Muscle of back (tissue), 3 donors: ENCODE measurements at regions not wholly inside any gene's neighbourhood (a gene's known extent, or its start where the extent isn't known, plus 50 kb on each side); places are given as distances from the start of the nearest gene placed in this dataset.
A peak's percentile ranks its signal among the peaks of the same experiment; 100 is the strongest.
"Not testable (repeated sequence)": the region's sequence is repeated elsewhere in the genome, so short reads cannot be mapped to it uniquely, and the experiment has no call there.

Source experiments
- DNase-seq, 3 donors: peaks; one replicate each; pipeline versions ENCODE4 v3.0.0 to v3.0.0-alpha.2; 2013

DNA sequence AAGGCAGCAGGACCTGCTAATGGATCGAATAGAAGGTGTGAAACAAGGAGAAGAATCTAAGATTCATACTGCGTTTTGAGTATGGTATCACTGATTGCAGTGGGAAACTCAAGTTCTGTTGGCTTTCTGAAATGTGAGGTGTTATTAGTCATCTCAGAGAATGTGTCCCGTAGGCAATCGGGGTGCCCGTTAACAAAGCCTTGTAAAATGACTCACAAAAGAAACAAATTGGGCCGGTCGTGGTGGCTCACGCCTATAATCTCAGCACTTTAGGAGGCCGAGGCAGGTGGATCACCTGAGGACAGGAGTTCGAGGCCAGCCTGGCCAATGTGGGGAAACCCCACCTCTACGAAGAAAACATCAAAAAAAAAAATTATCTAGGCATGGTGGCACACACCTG, 118.2 kb upstream of the C7orf33 start:
- no peak for DNase-seq

DNA sequence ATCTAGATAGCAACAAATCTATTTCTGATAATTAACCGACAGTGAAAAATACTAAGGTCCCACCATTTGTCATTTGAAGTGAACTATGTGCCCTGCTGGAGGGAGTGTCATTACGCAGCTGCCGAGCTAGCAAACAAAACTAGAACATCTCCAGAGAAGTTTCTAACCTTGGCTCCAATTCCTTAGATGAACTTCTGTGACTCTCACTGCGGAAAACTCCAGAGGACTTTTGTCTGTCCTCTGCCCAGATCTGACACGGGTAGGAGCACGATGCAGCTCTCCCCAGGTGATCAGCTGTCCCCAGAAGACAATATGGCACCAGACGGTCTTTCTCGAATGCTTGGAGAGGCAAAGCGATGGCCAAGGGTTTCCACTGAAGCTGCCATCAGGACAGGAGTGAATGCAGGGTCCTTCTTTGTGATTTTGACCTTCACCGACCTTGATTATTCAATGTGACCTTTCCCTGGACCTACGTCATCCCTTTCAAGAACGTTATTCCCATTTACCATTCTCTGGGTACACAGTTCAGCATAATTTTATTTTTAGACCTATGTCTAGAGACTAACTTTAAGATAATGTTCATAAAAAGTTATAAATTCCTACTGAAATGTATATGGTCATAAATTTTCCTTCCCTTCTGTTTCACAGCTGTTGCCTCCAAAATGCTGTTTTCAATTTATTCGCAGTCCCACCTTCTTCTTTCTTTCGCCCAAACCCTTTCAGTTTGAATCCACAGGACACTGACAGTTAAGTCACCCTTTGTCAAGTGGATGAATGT, 116.7 kb upstream of the C7orf33 start:
- DNase-seq, result peak in 2 of 3 donors; percentile 26 to 66

DNA sequence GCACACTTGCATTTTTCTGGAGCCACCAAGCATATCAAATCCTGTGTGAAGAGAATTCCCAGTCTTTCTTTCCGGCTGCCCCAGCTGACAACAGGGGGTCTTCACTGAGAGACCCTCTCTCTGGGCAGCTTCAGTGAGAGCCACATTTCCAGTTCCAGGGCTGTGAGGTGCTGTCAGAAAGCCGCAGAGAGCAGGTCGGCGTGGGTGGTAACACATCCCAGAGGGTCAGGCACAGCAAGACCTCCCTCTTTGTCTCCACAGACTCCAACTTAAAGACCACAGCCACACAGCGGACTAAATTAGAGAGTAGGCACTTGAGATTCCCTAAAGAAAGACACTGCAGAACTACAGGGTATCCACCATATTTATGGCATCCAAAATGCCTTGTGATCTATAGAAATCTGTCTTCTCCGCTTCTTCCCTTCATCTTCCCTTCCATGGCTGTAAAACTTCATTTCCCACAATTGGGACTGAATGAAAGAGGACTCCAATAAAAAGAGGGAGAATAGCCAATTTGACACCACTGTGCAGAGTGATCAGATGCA, 116.0 kb upstream of the C7orf33 start:
- no peak for DNase-seq

DNA sequence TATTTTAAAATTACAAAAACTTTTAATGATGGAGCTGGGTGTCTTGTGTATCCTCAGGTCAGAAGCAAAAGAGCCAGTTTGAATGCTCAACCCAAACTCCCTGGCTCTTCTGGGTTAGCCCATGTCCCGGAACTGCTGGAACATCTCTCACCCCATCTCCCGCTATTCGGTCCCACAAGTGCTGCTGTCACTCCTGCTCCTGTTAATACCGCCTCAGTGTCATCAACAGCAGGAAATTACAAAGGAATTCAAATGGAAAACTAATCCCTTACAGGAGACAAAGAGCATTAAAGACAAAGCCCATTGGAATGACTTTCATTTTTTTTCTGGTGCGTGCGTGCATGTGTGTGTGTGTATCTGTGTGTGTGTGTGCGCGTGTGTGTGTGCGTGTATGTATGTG, 112.0 kb upstream of the C7orf33 start:
- no peak for DNase-seq

DNA sequence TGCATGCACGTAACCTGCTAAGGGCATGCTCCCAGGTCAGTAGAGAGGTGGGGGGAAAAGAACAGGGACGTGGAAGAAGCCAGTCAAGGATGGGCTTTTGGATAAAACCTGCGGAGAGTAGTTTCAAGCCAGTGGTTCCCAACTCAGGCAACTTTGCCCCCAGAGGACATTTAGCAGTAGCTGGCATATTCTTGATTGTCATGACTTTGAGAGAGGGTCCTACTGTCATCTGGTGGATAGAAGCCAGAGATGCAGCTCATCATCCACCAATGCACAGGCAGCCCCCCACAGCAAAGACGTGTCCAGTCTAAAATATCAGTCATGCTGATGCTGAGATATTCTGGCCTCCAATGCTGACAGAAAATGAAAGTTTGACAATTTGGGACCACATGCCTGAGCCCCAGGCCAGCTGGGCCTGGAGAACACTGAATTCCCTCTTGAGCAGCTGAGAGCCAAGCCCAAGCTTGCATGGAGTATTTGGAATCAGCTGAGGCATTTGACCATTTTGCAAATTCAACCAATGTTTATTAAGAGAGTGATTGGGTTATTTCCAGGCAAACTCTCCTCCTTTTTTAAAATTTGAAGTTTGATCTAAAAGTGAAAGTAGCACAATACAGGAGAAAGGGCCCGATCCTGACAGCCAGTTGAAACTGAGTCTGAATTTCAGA, 110.0 kb upstream of the C7orf33 start:
- DNase-seq, result peak; percentile 57 to 90 (median 71)

DNA sequence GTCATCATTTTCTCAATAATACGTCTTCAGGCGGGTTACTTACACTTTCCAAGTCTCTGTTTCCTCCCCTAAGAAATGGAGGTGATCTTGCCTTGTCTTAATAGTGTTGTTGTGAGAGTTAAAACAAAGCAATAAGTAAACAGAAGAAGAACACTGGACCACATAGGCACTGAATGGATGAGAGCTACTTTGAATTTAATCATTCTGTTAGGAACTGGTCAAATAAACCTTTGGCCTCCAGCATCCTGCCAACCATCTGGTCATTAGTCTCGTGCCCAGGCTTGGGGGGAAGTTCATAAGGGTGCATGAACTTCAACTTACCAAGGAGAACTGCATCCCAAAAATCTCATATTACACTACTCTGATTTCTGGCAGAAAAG, 109.4 kb upstream of the C7orf33 start:
- DNase-seq, result no peak

DNA sequence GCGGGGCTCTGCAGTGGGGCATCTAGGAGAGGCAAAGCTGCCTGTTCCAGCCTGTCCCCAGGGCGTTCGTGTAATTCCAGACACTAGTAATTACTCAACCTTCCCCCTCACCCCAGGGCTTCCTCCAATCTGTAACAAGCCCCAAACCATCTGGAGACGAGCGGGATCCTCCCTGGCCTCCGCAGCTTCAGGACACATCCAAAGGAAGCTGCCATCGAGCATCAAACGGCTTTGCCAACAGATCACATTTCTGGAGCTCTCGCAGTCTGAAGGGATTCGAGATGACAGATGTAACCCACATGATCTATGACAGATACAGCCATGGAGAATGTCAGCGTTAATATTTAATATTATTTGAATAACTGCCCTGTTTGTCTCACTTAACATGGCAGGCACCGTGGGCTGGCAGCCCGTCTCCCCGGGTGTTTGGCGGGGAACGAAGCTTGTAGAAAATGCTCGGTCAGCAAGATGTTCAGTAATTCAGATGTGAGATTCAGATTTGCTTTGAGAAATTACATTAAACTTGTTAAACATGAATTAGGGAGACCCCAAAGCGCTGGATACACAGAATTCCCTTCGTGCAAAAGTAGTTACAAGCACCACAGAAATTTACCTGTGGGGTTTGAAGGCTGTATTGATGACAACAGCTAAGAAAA, 108.5 kb upstream of the C7orf33 start:
- peak in 2 of 3 donors; percentile 11 to 59 for DNase-seq

DNA sequence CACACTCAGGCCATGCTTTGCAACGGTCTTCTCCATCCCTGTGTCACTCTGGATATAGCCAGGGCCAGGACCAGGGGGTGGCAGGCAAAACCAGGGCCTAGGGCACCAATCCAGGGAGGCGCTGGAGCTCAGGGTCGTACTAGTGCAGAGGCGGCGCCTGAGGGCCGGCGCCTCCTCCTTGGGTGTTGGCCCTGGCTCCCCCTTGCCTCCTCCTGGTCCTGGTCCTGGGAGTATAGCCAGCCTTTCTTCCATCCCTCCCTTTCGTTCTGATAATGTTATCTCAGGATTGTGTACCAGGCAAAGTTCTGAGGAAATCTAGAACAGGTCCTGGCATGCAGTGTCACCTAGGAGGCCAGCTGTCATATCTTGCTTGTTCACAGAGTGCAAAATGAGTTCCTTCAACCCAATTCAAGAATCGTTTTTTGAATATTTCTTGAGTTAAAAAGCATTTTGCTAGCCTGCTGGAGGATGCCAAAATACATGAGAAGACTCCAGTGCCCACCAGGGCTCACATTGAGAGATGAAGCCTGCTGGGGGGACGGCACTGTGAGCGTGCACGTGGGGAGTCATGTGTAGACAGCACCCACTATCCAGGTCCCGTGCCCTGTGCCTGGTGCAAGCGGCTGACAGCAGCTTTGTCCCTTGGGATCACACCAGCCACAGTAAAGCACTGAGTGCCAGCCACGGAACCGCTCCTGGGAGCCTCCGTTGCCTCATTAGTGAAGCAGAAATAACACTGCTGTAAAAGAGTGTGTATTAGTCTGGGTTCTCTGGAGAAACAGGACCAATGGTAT, 106.9 kb upstream of the C7orf33 start:
- DNase-seq, result no peak

DNA sequence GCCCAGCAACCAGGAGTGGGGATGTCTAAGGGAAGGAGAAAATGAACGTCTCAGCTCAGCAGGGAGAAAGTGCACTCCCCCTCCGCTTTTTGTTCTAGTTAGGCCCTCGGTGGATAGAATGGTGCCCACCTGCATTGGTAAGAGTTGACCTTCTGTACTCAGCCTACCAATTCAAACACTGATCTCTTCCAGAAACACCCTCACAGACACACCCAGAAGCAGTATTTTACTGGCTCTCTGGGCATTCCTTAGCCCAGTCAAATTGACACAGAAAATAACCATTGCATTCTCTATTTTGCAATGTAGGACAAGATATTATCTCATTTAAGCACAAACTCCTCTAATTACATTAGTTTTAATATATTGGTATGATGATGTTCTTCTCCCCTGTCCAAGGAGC, 106.1 kb upstream of the C7orf33 start:
- DNase-seq, result no peak

DNA sequence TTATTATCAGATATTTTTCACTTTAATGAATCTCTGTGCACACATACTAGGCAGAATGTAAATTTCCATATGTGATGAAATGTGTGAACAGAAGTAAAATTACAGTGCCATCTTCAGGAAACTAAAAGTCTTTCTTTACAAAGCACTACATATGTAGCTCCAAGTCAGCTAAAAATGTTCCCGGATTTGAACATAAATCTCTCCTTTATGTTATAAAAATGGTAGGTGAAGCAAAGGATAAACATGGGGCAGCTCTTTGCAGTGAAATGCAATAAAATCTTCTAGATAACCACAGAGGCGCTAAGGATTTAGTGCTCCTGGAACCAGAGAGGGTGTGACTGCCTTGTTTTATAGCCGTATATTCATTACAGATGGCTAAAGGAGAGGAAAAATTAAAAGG, 104.9 kb upstream of the C7orf33 start:
- peak in 2 of 3 donors; percentile 12 to 64 for DNase-seq

DNA sequence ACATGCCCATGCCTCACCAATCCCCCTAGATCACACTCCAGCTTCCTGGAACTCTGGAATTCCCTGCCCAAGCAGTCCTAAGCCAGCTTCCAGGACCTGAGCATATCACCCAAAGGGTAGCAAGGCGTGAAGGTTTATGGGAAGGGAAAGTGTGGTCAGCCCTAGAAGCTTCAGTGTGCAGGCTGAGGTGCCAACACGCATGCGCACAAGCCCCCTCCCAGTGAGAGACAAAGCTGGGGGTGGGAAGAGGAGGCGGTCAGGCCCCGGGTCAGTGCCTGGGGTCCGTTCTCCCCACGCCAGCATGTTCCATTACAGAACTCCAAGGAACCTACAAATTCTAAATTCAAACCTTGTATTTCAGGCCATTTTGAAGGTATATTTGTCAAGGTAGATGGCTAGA, 103.6 kb upstream of the C7orf33 start:
- no peak for DNase-seq

DNA sequence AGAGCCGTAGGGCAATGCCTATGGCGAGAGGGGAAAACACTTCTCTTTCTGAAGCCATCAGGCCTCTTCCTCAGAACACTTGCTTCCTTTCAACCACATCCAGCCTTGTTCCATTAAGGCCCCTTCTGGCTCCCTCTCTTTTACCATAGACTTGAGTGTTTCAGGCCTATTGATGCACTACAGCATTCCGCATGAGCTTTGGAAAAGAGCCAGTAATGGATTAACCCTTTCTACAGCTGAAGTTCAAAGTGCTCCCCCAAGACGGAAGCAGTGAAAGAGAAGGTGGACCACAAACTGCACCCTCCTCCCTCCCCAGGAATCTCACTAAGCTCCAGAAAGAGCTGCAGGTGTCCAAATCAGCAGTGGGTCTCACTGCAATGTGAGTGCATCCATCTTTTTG, 102.7 kb upstream of the C7orf33 start:
- no peak for DNase-seq

DNA sequence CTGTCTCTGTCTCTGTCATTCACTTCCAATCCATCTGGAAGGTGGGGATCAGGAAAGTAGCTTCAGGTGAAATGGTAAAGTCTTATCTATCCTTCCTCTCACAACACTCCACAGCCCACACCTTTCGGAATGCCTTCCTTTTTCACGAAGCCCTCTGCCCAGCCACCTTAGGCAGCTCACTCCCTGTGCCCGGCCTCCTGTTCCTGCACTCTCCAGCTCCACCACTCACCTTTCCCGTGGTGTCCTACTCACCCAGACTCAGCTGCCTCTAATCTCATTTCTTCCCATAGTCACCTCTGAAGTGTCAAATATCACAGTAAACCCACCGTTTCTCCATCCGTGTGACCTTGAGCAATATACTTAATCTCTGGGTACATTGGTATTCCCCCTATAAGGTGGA, 100.9 kb upstream of the C7orf33 start:
- no peak for DNase-seq

DNA sequence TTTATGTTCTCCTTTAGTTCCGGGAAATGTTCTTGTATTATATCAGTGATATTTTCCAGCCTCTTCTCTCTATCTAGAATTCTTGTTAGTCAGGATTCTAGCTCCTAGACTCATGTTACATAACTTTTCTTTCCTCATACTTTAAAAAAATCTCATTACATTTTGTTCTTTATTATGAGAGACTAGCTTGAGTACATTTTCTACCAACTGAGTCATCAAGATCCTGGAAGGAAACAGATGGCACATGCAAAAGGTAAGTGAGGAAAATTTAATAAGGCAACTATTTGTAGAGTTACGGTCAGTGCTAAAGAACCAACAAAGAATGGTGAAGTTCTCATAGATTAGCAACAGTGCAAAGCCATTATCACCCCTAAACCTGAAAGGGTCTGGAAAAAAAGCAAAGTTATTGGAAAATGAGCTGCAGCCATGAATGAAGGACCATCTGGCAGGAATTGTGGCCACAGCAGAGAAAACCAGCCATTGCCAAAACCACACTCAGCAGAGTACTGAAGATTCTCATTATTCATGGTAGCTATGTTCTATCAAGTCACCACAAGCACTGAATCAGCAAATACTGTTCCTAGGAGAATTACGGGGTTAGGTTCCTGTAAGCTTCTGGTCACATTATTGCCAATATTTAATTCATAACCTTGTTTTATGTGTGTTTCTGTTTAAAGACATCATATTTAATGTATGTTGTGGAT, 98.3 kb upstream of the C7orf33 start:
- no peak for DNase-seq

DNA sequence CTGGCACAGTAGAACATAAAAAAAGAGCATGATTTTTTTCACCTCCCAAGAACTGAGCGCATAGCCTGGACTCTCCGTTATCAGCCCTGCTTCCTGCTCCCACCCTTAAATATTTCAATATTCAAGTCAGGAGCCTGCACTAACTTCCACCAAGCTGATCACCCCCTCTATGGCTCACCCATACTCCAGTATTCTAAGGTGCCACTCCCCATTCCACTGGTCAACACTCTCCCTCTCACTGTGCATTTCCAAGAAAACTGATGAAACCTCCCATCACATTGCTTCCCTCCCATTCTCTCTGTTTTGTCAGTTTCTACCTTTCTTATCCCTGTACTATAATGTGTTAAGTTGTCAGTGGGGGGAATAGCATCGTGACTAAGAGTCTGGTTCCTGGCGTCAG, 95.0 kb upstream of the C7orf33 start:
- DNase-seq, result no peak

DNA sequence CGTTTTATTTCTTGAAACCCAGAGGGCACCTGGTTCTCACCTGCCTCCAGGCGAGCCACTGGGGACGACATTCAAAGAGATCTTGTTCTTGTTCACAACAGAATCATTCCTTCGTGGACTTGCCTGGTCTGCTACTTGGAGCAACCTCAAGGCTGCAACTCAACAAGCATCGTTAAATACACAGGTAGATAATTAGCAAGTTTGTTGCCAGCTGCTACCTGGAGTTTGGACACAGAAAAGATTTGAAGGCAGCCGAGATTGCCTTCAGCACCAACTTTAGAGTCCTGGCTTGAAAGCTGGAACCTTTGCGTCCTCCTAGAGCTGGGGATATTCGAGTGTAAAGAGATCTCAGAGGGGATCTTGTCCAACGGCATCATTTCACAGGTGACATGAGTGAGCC, 89.6 kb upstream of the C7orf33 start:
- DNase-seq, result no peak

DNA sequence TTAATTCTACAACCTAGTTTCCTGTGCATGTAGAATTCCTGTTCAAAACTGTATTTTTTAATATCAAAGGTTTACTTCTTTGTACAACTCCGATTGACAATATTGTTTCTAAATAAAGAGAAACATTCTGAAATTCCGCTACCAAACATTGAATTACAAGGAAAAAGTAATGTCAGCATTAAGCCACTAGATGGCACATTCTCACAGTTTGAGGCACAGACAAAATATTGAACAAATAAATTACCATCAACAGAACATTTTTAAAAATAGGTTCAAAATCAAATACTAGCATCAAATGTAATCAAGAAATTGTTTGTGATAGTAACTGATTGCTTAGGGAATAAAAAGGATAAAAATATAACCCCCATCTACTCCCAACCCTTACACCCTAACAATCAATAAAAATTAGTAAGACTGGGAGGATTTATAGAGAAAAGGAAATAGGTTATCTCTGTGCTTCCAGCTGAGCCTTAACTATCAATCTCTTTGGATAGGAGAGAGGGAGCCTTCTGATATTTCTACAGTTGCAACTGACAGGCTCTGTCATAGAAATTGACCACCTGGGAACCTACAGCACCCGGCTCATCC, 86.6 kb upstream of the C7orf33 start:
- DNase-seq, result peak; percentile 26 to 61 (median 48)

DNA sequence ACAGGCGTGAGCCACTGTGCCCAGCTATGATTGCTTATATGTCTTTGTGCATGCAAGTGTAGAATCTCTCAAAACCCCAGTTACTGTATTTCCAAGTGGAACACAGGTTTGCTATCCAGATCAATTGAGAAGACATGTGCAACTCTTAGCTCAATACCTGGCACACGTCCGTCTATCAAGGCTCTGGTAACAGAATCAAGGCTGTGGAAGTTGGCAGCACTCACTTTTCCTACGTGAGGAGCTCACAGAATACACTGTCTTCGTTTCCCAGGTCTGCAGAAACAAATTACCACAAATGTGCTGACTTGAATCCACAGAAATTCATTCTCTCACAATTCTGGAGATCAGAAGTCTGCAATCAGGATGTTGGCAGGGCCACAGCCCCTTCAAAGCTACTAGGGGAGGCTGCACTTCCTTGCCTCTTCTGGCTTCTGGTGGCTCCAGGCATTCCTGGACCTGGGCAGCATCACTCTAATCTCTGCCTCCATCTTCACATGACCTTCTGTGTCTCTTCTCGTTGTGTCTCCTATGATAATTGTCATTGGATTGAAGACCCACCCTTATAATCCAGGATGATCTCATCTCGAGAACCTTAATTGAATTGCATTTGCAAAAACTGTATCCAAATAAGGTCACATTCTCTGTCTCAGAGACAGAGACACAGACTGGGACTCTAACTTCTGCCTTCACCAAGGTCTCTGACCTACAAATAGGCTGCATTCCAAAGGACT, 84.8 kb upstream of the C7orf33 start:
- DNase-seq, result no peak

DNA sequence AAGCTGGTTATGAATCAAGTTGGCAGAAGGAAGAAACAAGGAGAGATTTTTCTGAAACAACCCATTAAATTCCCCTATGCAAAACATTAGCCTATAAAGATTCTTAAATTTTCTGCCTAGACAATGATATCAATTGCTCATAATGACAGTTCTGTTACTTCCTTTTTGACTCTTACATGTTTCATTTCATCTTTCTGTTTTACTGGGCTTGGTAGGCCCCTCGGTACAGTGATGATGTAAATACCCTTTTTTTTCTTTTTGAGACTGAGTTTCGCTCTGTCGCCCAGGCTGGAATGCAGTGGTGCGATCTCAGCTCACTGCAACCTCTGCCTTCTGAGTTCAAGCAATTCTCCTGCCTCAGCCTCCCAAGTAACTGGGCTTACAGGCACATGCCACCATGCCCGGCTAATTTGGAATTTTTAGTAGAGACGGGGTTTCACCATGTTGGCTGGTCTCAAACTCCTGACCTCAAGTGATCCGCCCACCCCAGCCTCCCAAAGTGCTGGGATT, 83.4 kb upstream of the C7orf33 start:
- not testable (repeated sequence) for DNase-seq

DNA sequence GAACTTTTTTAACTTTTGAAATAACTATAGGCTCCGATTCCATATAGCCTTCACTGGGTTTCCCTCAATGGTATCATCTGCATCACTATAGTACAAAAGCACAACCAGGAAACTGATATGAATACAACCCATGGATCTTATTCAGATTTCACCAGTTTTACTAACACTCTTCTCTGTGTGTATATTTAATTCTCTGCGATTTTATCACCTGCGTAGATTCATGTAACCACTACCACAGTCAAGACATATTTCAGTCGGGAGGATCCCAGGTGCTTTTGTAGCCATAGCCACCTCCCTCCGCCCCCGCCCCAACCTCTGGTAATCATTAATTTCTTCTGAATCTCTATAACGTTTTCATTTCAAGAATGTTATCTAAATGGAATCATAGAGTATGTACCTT, 82.8 kb upstream of the C7orf33 start:
- no peak for DNase-seq
